ENCODE measurements at regions not wholly inside any gene's neighbourhood (a gene's known extent, or its start where the extent isn't known, plus 50 kb on each side); places are given as distances from the start of the nearest gene placed in this dataset.

- DNase-seq = no peak
- Histone ChIP-seq H2AK5ac (ENCODE audit: low read length, severe bottlenecking) (no peak overlapping the region), H3K4me3 (ENCODE audit: insufficient read depth in 1 of 2, low read depth in 1 of 2, low read length in 2 of 2) (no peak overlapping the region), H3K4ac (ENCODE audit: low read depth in 1 of 2, low read length in 2 of 2) (no peak overlapping the region), H2BK120ac (ENCODE audit: low read depth, low read length) (no peak overlapping the region), H3K9ac (ENCODE audit: low read length) (no peak overlapping the region), H2BK12ac (ENCODE audit: low read length in 2 of 2) (no peak overlapping the region), H4K8ac (ENCODE audit: low read length) (no peak overlapping the region), H3K9me3 (ENCODE audit: control insufficient read depth, low read length) (no peaks in the 10 kb centered on the region), H4K91ac (ENCODE audit: low read length) (no peak overlapping the region), H3K36me3 (ENCODE audit: control insufficient read depth in 1 of 2, insufficient read depth in 2 of 2, low read depth in 1 of 2, low read length in 2 of 2) (no peaks in the 10 kb centered on the region), H2AFZ (ENCODE audit: low read depth, low read length) (no peak overlapping the region), H3K18ac (ENCODE audit: low read depth in 1 of 2, low read length in 2 of 2) (no peak overlapping the region), H3K14ac (ENCODE audit: low read length in 2 of 2) (no peak overlapping the region), H2BK15ac (ENCODE audit: low read depth, poor library complexity, severe bottlenecking) (no peak overlapping the region), H3K4me2 (ENCODE audit: low read length, poor library complexity, severe bottlenecking) (no peak overlapping the region), H2BK5ac (ENCODE audit: low read depth, low read length, poor library complexity, severe bottlenecking) (no peak overlapping the region), H3K4me1 (ENCODE audit: control insufficient read depth, insufficient read depth, low read depth, low read length) (no peaks in the 10 kb centered on the region), H3K79me1 (replicated peaks; ENCODE audit: low read length, poor library complexity, severe bottlenecking) (no peaks in the 10 kb centered on the region), H3K27me3 (ENCODE audit: control insufficient read depth in 1 of 2, insufficient read depth in 1 of 2, low read length in 2 of 2) (no peaks in the 10 kb centered on the region), H3K23ac (ENCODE audit: low read length in 2 of 2) (no peak overlapping the region), H3K27ac (ENCODE audit: low read length, poor library complexity, severe bottlenecking) (no peak overlapping the region)
- WGBS = 91% methylated on average over 3 of the region's 6 CpGs
These were observed 475.7 kb downstream of the EBF1 start for GRCh38 chr5:158623971-158624370.

GRCh38 chr5:158621391-158621790, 478.3 kb downstream of the EBF1 start:
- Histone ChIP-seq H3K23ac (ENCODE audit: low read length in 2 of 2) (no peak overlapping the region), H2AK5ac (ENCODE audit: low read length, severe bottlenecking) (no peak overlapping the region), H3K27ac (ENCODE audit: low read length, poor library complexity, severe bottlenecking) (no peak overlapping the region), H3K9me3 (ENCODE audit: control insufficient read depth, low read length) (no peaks in the 10 kb centered on the region), H3K36me3 (ENCODE audit: control insufficient read depth in 1 of 2, insufficient read depth in 2 of 2, low read depth in 1 of 2, low read length in 2 of 2) (no peaks in the 10 kb centered on the region), H4K8ac (ENCODE audit: low read length) (no peak overlapping the region), H4K91ac (ENCODE audit: low read length) (no peak overlapping the region), H3K4me1 (ENCODE audit: control insufficient read depth, insufficient read depth, low read depth, low read length) (no peaks in the 10 kb centered on the region), H2BK12ac (ENCODE audit: low read length in 2 of 2) (no peak overlapping the region), H3K27me3 (ENCODE audit: control insufficient read depth in 1 of 2, insufficient read depth in 1 of 2, low read length in 2 of 2) (no peaks in the 10 kb centered on the region), H2BK120ac (ENCODE audit: low read depth, low read length) (no peak overlapping the region), H2BK5ac (ENCODE audit: low read depth, low read length, poor library complexity, severe bottlenecking) (no peak overlapping the region), H3K9ac (ENCODE audit: low read length) (no peak overlapping the region), H3K79me1 (replicated peaks; ENCODE audit: low read length, poor library complexity, severe bottlenecking) (no peaks in the 10 kb centered on the region), H3K14ac (ENCODE audit: low read length in 2 of 2) (no peak overlapping the region), H3K4ac (ENCODE audit: low read depth in 1 of 2, low read length in 2 of 2) (no peak overlapping the region), H3K18ac (ENCODE audit: low read depth in 1 of 2, low read length in 2 of 2) (no peak overlapping the region), H3K4me3 (ENCODE audit: insufficient read depth in 1 of 2, low read depth in 1 of 2, low read length in 2 of 2) (no peak overlapping the region), H2BK15ac (ENCODE audit: low read depth, poor library complexity, severe bottlenecking) (no peak overlapping the region), H2AFZ (ENCODE audit: low read depth, low read length) (no peak overlapping the region), H3K4me2 (ENCODE audit: low read length, poor library complexity, severe bottlenecking) (no peak overlapping the region)
- no CpG with 5 or more reads among the region's 2 CpGs for whole genome bisulfite sequencing
- DNase-seq = no peak

- Histone ChIP-seq H3K79me1 (replicated peaks; ENCODE audit: low read length, poor library complexity, severe bottlenecking) (no peaks in the 10 kb centered on the region), H3K36me3 (ENCODE audit: control insufficient read depth in 1 of 2, insufficient read depth in 2 of 2, low read depth in 1 of 2, low read length in 2 of 2) (no peaks in the 10 kb centered on the region), H2BK15ac (ENCODE audit: low read depth, poor library complexity, severe bottlenecking) (no peak overlapping the region), H3K9ac (ENCODE audit: low read length) (no peak overlapping the region), H3K4me1 (ENCODE audit: control insufficient read depth, insufficient read depth, low read depth, low read length) (no peaks in the 10 kb centered on the region), H3K4me2 (ENCODE audit: low read length, poor library complexity, severe bottlenecking) (no peak overlapping the region), H2AK5ac (ENCODE audit: low read length, severe bottlenecking) (no peak overlapping the region), H2BK12ac (ENCODE audit: low read length in 2 of 2) (no peak overlapping the region), H2BK5ac (ENCODE audit: low read depth, low read length, poor library complexity, severe bottlenecking) (no peak overlapping the region), H3K9me3 (ENCODE audit: control insufficient read depth, low read length) (no peaks in the 10 kb centered on the region), H4K8ac (ENCODE audit: low read length) (no peak overlapping the region), H2BK120ac (ENCODE audit: low read depth, low read length) (no peak overlapping the region), H3K23ac (ENCODE audit: low read length in 2 of 2) (no peak overlapping the region), H4K91ac (ENCODE audit: low read length) (no peak overlapping the region), H3K18ac (ENCODE audit: low read depth in 1 of 2, low read length in 2 of 2) (no peak overlapping the region), H3K4me3 (ENCODE audit: insufficient read depth in 1 of 2, low read depth in 1 of 2, low read length in 2 of 2) (no peak overlapping the region), H3K27me3 (ENCODE audit: control insufficient read depth in 1 of 2, insufficient read depth in 1 of 2, low read length in 2 of 2) (no peaks in the 10 kb centered on the region), H3K27ac (ENCODE audit: low read length, poor library complexity, severe bottlenecking) (no peak overlapping the region), H3K4ac (ENCODE audit: low read depth in 1 of 2, low read length in 2 of 2) (no peak overlapping the region), H3K14ac (ENCODE audit: low read length in 2 of 2) (no peak overlapping the region), H2AFZ (ENCODE audit: low read depth, low read length) (no peak overlapping the region)
- no peak for DNase-seq
- 43% methylated on average over 2 of the region's 3 CpGs for WGBS
These were observed 480.5 kb downstream of the EBF1 start for GRCh38 chr5:158619083-158619788.

- Histone ChIP-seq H3K4me1 (ENCODE audit: control insufficient read depth, insufficient read depth, low read depth, low read length) (no peaks in the 10 kb centered on the region), H3K27ac (ENCODE audit: low read length, poor library complexity, severe bottlenecking) (no peak overlapping the region), H4K91ac (ENCODE audit: low read length) (no peak overlapping the region), H3K36me3 (ENCODE audit: control insufficient read depth in 1 of 2, insufficient read depth in 2 of 2, low read depth in 1 of 2, low read length in 2 of 2) (no peaks in the 10 kb centered on the region), H2BK15ac (ENCODE audit: low read depth, poor library complexity, severe bottlenecking) (no peak overlapping the region), H2BK5ac (ENCODE audit: low read depth, low read length, poor library complexity, severe bottlenecking) (no peak overlapping the region), H3K9me3 (ENCODE audit: control insufficient read depth, low read length) (no peaks in the 10 kb centered on the region), H2AFZ (ENCODE audit: low read depth, low read length) (no peak overlapping the region), H3K18ac (ENCODE audit: low read depth in 1 of 2, low read length in 2 of 2) (no peak overlapping the region), H3K27me3 (ENCODE audit: control insufficient read depth in 1 of 2, insufficient read depth in 1 of 2, low read length in 2 of 2) (no peaks in the 10 kb centered on the region), H4K8ac (ENCODE audit: low read length) (no peak overlapping the region), H3K23ac (ENCODE audit: low read length in 2 of 2) (no peak overlapping the region), H3K4ac (ENCODE audit: low read depth in 1 of 2, low read length in 2 of 2) (no peak overlapping the region), H2BK12ac (ENCODE audit: low read length in 2 of 2) (no peak overlapping the region), H3K79me1 (replicated peaks; ENCODE audit: low read length, poor library complexity, severe bottlenecking) (no peaks in the 10 kb centered on the region), H2BK120ac (ENCODE audit: low read depth, low read length) (no peak overlapping the region), H3K4me2 (ENCODE audit: low read length, poor library complexity, severe bottlenecking) (no peak overlapping the region), H3K9ac (ENCODE audit: low read length) (no peak overlapping the region), H2AK5ac (ENCODE audit: low read length, severe bottlenecking) (no peak overlapping the region), H3K4me3 (ENCODE audit: insufficient read depth in 1 of 2, low read depth in 1 of 2, low read length in 2 of 2) (no peak overlapping the region), H3K14ac (ENCODE audit: low read length in 2 of 2) (no peak overlapping the region)
- 90% methylated on average over 1 of the region's 2 CpGs for whole genome bisulfite sequencing
- DNase-seq = no peak
These were observed 481.5 kb downstream of the EBF1 start for GRCh38 chr5:158618256-158618655.

Measured in mesenchymal stem cell (in vitro differentiated cells and primary cell).